Fibroblast of lung (primary cell): ENCODE measurements at regions not wholly inside any gene's neighbourhood (a gene's known extent, or its start where the extent isn't known, plus 50 kb on each side); places are given as distances from the start of the nearest gene placed in this dataset.

Experiments
- DNase-seq, 2 donors: peaks; one replicate each; pipeline versions ENCODE4 v3.0.0 to v3.0.0-alpha.2; 2010; ENCODE audit warnings: low read depth in 2 of 2
- H2AFZ ChIP-seq: 2 replicates; pipeline ENCODE4 v1.5.1; 2012; ENCODE audit warnings: low read length, control low read depth, inconsistent platforms
- H3K27ac ChIP-seq: 2 replicates; pipeline ENCODE4 v1.5.1; 2011; ENCODE audit warnings: low read length, control low read depth; ENCODE audit not compliant: insufficient read depth
- H3K27me3 ChIP-seq: 2 replicates; pipeline ENCODE4 v1.5.1; 2011; ENCODE audit warnings: mild to moderate bottlenecking, low read length; ENCODE audit not compliant: control insufficient read depth, insufficient read depth
- H3K36me3 ChIP-seq: 2 replicates; pipeline ENCODE4 v1.5.1; 2011; ENCODE audit warnings: low read length; ENCODE audit not compliant: control insufficient read depth, insufficient read depth
- H3K4me1 ChIP-seq: 2 replicates; pipeline ENCODE4 v1.5.1; 2011; ENCODE audit warnings: low read length; ENCODE audit not compliant: control insufficient read depth, insufficient read depth; ENCODE audit errors: extremely low read depth
- H3K4me2 ChIP-seq: 2 replicates; pipeline ENCODE4 v1.5.1; 2011; ENCODE audit warnings: low read length, control low read depth; ENCODE audit not compliant: insufficient read depth; ENCODE audit errors: extremely low read depth
- H3K4me3 ChIP-seq, 4 experiments: fragments of 200-600 bp in 1 of 4; sonication (generic) in 1 of 4; replicated peaks in 1 of 4; 2 replicates each; pipeline ENCODE4 v1.5.1; 2011 to 2016; ENCODE audit warnings: low read length in 4 of 4, low read depth in 3 of 4, mild to moderate bottlenecking in 3 of 4, control low read depth in 2 of 4, inconsistent platforms in 1 of 4, mixed read lengths in 1 of 4; ENCODE audit not compliant: insufficient read depth in 1 of 4; ENCODE audit errors: control extremely low read depth in 1 of 4
- H3K79me2 ChIP-seq: 2 replicates; pipeline ENCODE4 v1.5.1; 2012; ENCODE audit warnings: mild to moderate bottlenecking, low read length, inconsistent platforms; ENCODE audit not compliant: control insufficient read depth, insufficient read depth
- H3K9ac ChIP-seq: 2 replicates; pipeline ENCODE4 v1.5.1; 2011; ENCODE audit warnings: mild to moderate bottlenecking, low read length, control low read depth; ENCODE audit not compliant: insufficient read depth
- H3K9me3 ChIP-seq: 2 replicates; pipeline ENCODE4 v1.5.1; 2012; ENCODE audit warnings: low read depth, low read length; ENCODE audit not compliant: control insufficient read depth, insufficient read depth
- H4K20me1 ChIP-seq: 2 replicates; pipeline ENCODE4 v1.5.1; 2011; ENCODE audit warnings: low read length; ENCODE audit not compliant: control insufficient read depth, insufficient read depth; ENCODE audit errors: extremely low read depth
- EZH2 ChIP-seq: IDR thresholded peaks from 2 replicates; pipeline ENCODE4 v1.5.1; 2012; ENCODE audit warnings: low read length, control low read depth, mild to moderate bottlenecking; ENCODE audit errors: missing control alignments
- TF ChIP-seq, protein P1 (sequence below), 2 donors: IDR thresholded peaks in 1 of 2; conservative IDR thresholded peaks in 1 of 2; 1 replicate in 1 of 2; 2 replicates in 1 of 2; pipeline ENCODE4 v1.5.1; 2011 to 2012; ENCODE audit warnings: low read length in 2 of 2, control low read depth in 1 of 2, inconsistent platforms in 1 of 2, low read depth in 1 of 2, mild to moderate bottlenecking in 1 of 2

DNA sequence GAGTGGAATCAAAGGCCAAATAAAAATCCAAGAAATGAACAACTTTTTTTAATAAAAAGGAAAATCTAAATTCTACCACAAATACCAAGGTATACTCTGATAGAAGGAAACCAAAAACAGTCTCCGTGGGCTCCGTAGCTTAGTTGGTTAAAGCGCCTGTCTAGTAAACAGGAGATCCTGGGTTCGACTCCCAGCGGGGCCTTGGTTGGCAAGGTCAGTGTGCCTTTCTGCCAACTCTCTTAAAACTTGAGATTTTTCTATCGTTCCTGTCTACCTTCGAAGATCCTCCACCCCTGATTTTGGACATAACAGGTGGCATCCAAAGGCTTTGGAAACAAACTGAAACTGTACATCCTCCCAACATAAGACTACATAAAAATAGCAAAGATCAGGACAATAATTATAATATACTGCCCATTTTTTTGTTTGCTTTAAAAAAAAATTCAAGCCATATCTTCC lies 197.9 kb downstream of the TRIM27 start:
- Histone ChIP-seq H4K20me1 (no peaks in the 10 kb centered on the region), H3K27ac (no peak overlapping the region), H3K9me3 (no peaks in the 10 kb centered on the region), H2AFZ (no peak overlapping the region), H3K4me3 (no peak overlapping the region), H3K4me1 (no peaks in the 10 kb centered on the region), H3K79me2 (no peaks in the 10 kb centered on the region), H3K9ac (no peak overlapping the region), H3K27me3 (no peaks in the 10 kb centered on the region), H3K36me3 (no peaks in the 10 kb centered on the region), H3K4me2 (no peak overlapping the region)
- TF ChIP-seq EZH2: no peak
- TF ChIP-seq, protein P1, sequence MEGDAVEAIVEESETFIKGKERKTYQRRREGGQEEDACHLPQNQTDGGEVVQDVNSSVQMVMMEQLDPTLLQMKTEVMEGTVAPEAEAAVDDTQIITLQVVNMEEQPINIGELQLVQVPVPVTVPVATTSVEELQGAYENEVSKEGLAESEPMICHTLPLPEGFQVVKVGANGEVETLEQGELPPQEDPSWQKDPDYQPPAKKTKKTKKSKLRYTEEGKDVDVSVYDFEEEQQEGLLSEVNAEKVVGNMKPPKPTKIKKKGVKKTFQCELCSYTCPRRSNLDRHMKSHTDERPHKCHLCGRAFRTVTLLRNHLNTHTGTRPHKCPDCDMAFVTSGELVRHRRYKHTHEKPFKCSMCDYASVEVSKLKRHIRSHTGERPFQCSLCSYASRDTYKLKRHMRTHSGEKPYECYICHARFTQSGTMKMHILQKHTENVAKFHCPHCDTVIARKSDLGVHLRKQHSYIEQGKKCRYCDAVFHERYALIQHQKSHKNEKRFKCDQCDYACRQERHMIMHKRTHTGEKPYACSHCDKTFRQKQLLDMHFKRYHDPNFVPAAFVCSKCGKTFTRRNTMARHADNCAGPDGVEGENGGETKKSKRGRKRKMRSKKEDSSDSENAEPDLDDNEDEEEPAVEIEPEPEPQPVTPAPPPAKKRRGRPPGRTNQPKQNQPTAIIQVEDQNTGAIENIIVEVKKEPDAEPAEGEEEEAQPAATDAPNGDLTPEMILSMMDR (conservative IDR thresholded peaks at IDR 0.05 in 1 of 2, IDR thresholded peaks at IDR 0.05 in 1 of 2; ENCODE audit: low read depth in 1 of 2, low read length in 2 of 2): no peak
- DNase-seq: peak in 1 of 2 donors; percentile 25

DNA sequence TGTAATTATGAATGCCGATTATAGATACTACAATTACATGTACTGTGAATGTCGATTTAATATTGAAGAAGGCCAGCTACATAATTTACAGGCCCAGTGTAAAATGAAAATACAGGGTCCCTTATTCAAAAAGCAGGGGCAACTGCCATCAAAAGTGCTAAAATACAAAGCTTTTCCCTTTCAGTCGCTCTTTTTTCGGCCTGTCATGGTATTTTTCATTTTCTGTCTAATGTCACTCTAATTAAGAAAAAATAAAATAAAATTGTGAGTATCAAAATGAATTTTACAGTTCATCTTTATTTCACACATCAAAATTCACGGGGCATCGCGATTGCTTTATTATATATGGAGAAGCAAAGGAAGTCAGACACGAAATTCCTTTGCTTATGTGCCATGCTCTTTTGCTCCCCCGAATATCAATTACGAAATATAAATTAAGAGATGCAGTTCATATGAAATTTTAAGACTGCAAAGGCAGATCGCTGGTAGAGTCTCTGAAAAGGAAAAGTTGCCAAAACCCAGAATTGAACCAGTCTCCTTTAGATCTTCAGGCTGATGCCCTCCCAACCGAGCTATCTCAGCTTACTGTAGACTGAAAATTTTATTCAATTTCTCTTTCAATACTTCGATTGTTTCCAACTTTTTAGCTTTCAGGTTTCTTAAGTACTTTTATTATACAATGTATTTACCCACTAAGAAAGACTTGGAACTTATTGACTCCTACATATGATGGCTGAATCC lies 197.0 kb downstream of the TRIM27 start:
- Histone ChIP-seq H3K4me1 (no peaks in the 10 kb centered on the region), H4K20me1 (no peaks in the 10 kb centered on the region), H3K9ac (no peak overlapping the region), H3K4me2 (no peak overlapping the region), H3K4me3 (no peak overlapping the region), H3K36me3 (no peaks in the 10 kb centered on the region), H3K9me3 (no peaks in the 10 kb centered on the region), H3K79me2 (no peaks in the 10 kb centered on the region), H3K27me3 (no peaks in the 10 kb centered on the region), H3K27ac (no peak overlapping the region), H2AFZ (no peak overlapping the region)
- no peak for DNase-seq
- TF ChIP-seq EZH2: no peak
- TF ChIP-seq, protein P1 (conservative IDR thresholded peaks at IDR 0.05 in 1 of 2, IDR thresholded peaks at IDR 0.05 in 1 of 2; ENCODE audit: low read depth in 1 of 2, low read length in 2 of 2): no peak

DNA sequence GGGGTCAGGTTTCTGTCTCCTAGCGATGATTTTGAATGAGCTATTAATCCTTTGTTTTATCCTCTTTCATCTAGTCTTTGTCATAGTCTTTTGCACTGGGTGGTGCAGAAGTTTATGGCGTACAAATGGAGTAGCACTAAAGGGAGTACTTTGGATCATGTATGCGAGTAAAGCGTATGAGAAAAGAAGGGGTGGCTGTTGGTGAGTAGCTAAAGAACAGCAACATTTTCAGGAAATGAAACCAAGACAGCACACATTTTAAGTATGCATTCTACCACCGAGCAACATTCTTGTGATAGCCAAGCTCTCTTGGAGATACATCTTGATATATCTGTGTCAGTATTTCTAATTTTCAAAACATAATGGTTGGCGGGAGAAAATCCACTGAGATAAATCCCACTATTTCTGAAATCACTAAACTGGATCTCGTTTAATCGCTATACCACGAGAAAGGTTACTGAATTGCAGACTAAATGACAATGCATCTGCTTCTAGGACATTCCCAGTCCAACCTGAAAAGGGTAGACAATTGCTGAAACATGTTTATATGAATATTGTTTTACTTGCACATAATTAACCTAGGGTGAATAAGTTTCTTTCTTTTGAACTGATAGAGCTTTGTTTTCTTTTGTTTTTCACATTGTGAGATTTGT lies 196.1 kb downstream of the TRIM27 start:
- Histone ChIP-seq H3K4me3 (peak overlapping the region in 1 of 4 experiments; percentile 82), H3K4me2 (no peak overlapping the region), H3K27ac (no peak overlapping the region), H3K9ac (no peak overlapping the region), H4K20me1 (no peaks in the 10 kb centered on the region), H3K79me2 (no peaks in the 10 kb centered on the region), H3K36me3 (no peaks in the 10 kb centered on the region), H2AFZ (no peak overlapping the region), H3K27me3 (no peaks in the 10 kb centered on the region), H3K9me3 (no peaks in the 10 kb centered on the region), H3K4me1 (no peaks in the 10 kb centered on the region)
- TF ChIP-seq, protein P1 (conservative IDR thresholded peaks at IDR 0.05 in 1 of 2, IDR thresholded peaks at IDR 0.05 in 1 of 2; ENCODE audit: low read depth in 1 of 2, low read length in 2 of 2): no peak
- TF ChIP-seq EZH2: no peak
- DNase-seq: no peak
